Stimulated activated CD8-positive, alpha-beta memory T cell treated with anti-CD3 and anti-CD28 coated beads, Interleukin-7, amount 100 ng/mL, for 48 hours (primary cell): ENCODE measurements at regions not wholly inside any gene's neighbourhood (a gene's known extent, or its start where the extent isn't known, plus 50 kb on each side); places are given as distances from the start of the nearest gene placed in this dataset.

Source experiments
- DNase-seq, 2 donors: peaks; one replicate each; pipeline ENCODE4 v3.0.0-alpha.2; 2020; ENCODE audit warnings: low read depth in 1 of 2; ENCODE audit errors: extremely low read depth in 1 of 2

- DNase-seq, result no peak
These were observed 609.3 kb downstream of the IGSF11 start for GRCh38 chr3:118425272-118425837.

GRCh38 chr3:118433825-118434224, 600.8 kb downstream of the IGSF11 start:
- DNase-seq, result no peak

GRCh38 chr3:118435851-118436350, 598.7 kb downstream of the IGSF11 start:
- no peak for DNase-seq

- DNase-seq, result no peak
These were observed 597.9 kb downstream of the IGSF11 start for GRCh38 chr3:118436697-118437262.

GRCh38 chr3:118445036-118445435, 589.6 kb downstream of the IGSF11 start:
- DNase-seq, result no peak

GRCh38 chr3:118447339-118447738, 587.3 kb downstream of the IGSF11 start:
- DNase-seq, result no peak

- no peak for DNase-seq
These were observed 567.8 kb downstream of the IGSF11 start for GRCh38 chr3:118466795-118467330.

GRCh38 chr3:118468801-118469200, 565.8 kb downstream of the IGSF11 start:
- no peak for DNase-seq

GRCh38 chr3:118472586-118472985, 562.1 kb downstream of the IGSF11 start:
- DNase-seq, result no peak

GRCh38 chr3:118473343-118473742, 561.3 kb downstream of the IGSF11 start:
- DNase-seq, result no peak

- no peak for DNase-seq
These were observed 557.6 kb downstream of the IGSF11 start for GRCh38 chr3:118476885-118477618.

- no peak for DNase-seq
These were observed 556.9 kb downstream of the IGSF11 start for GRCh38 chr3:118477768-118478167.

- no peak for DNase-seq
These were observed 555.9 kb downstream of the IGSF11 start for GRCh38 chr3:118478706-118479276.

- DNase-seq, result no peak
These were observed 555.3 kb downstream of the IGSF11 start for GRCh38 chr3:118479376-118479775.

- DNase-seq, result no peak
These were observed 554.4 kb downstream of the IGSF11 start for GRCh38 chr3:118480101-118480860.

- DNase-seq, result no peak
These were observed 549.0 kb downstream of the IGSF11 start for GRCh38 chr3:118485693-118486092.

- no peak for DNase-seq
These were observed 546.9 kb downstream of the IGSF11 start for GRCh38 chr3:118487734-118488133.

GRCh38 chr3:118488732-118489131, 545.9 kb downstream of the IGSF11 start:
- no peak for DNase-seq

- DNase-seq, result no peak
These were observed 539.4 kb downstream of the IGSF11 start for GRCh38 chr3:118495206-118495605.

GRCh38 chr3:118497274-118497673, 537.4 kb downstream of the IGSF11 start:
- no peak for DNase-seq

- DNase-seq, result no peak
These were observed 533.5 kb downstream of the IGSF11 start for GRCh38 chr3:118501152-118501551.
